ENCODE measurements at regions not wholly inside any gene's neighbourhood (a gene's known extent, or its start where the extent isn't known, plus 50 kb on each side); places are given as distances from the start of the nearest gene placed in this dataset.
"Not testable (repeated sequence)": the region's sequence is repeated elsewhere in the genome, so short reads cannot be mapped to it uniquely, and the experiment has no call there.

GRCh38 chr9:75200892-75201470, 112.7 kb downstream of the OSTF1 start:
- Histone ChIP-seq H2AFZ (ENCODE audit: insufficient read depth, low read depth, low read length, poor library complexity, severe bottlenecking) (no peak overlapping the region), H4K20me1 (ENCODE audit: control insufficient read depth, insufficient read depth, low read length, poor library complexity, severe bottlenecking) (no peaks in the 10 kb centered on the region), H3K36me3 (replicated peaks in 1 of 2; ENCODE audit: control extremely low read depth in 1 of 2, control insufficient read depth in 1 of 2, extremely low read depth in 1 of 2, insufficient read depth in 2 of 2, low read length in 1 of 2) (no peaks in the 10 kb centered on the region), H3K4me1 (ENCODE audit: control insufficient read depth in 2 of 2, insufficient read depth in 2 of 2, low read length in 2 of 2) (no peaks in the 10 kb centered on the region), H3K79me2 (ENCODE audit: control insufficient read depth, insufficient read depth, low read length) (no peaks in the 10 kb centered on the region), H3K27ac (ENCODE audit: low read length in 2 of 2) (no peak overlapping the region), H3K4me3 (ENCODE audit: control extremely low read depth in 1 of 5, extremely low read depth in 1 of 5, insufficient read depth in 1 of 5, low read depth in 2 of 5, low read length in 4 of 5) (no peak overlapping the region), H3K9ac (ENCODE audit: low read length) (no peak overlapping the region), H3K27me3 (replicated peaks in 1 of 4; ENCODE audit: control extremely low read depth in 1 of 4, control insufficient read depth in 3 of 4, insufficient read depth in 4 of 4, low read length in 3 of 4) (no peaks in the 10 kb centered on the region), H3K9me3 (ENCODE audit: control extremely low read depth in 1 of 3, control insufficient read depth in 2 of 3, insufficient read depth in 1 of 3, low read length in 2 of 3) (no peaks in the 10 kb centered on the region), H3K4me2 (replicated peaks; ENCODE audit: low read depth, low read length, poor library complexity, severe bottlenecking) (no peak overlapping the region)
- TF ChIP-seq EZH2 (IDR thresholded peaks at IDR 0.05; ENCODE audit: borderline replicate concordance, insufficient read depth, low read depth, low read length, poor library complexity, severe bottlenecking): no peak
- TF ChIP-seq, protein P1, sequence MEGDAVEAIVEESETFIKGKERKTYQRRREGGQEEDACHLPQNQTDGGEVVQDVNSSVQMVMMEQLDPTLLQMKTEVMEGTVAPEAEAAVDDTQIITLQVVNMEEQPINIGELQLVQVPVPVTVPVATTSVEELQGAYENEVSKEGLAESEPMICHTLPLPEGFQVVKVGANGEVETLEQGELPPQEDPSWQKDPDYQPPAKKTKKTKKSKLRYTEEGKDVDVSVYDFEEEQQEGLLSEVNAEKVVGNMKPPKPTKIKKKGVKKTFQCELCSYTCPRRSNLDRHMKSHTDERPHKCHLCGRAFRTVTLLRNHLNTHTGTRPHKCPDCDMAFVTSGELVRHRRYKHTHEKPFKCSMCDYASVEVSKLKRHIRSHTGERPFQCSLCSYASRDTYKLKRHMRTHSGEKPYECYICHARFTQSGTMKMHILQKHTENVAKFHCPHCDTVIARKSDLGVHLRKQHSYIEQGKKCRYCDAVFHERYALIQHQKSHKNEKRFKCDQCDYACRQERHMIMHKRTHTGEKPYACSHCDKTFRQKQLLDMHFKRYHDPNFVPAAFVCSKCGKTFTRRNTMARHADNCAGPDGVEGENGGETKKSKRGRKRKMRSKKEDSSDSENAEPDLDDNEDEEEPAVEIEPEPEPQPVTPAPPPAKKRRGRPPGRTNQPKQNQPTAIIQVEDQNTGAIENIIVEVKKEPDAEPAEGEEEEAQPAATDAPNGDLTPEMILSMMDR (IDR thresholded peaks at IDR 0.05): peak; percentile 84
- H3K4me3 Mint-ChIP-seq: no peak overlapping the region
- no peaks in the 10 kb centered on the region for H3K9me3 Mint-ChIP-seq (ENCODE audit: insufficient read depth)
- no peaks in the 10 kb centered on the region for H3K4me1 Mint-ChIP-seq
- ChIA-PET POLR2A (no interaction called here), CTCF (interaction anchor here (0.9 to 2.1 kb wide), 9 partner anchors 9 to 1950 kb away, joined by 3 to 6 read pairs (median 4); no protein-coding TSS in a partner anchor)
- H3K27ac Mint-ChIP-seq: no peak overlapping the region
- peak; percentile 28 for DNase-seq
- no peaks in the 10 kb centered on the region for H3K27me3 Mint-ChIP-seq
- ATAC-seq (ENCODE audit: low read depth): no peak
- intact Hi-C loops (cut with micrococcal nuclease): no loop called here
- no CpG with 5 or more reads among the region's 1 CpG for WGBS (ENCODE audit: insufficient coverage)

DNA sequence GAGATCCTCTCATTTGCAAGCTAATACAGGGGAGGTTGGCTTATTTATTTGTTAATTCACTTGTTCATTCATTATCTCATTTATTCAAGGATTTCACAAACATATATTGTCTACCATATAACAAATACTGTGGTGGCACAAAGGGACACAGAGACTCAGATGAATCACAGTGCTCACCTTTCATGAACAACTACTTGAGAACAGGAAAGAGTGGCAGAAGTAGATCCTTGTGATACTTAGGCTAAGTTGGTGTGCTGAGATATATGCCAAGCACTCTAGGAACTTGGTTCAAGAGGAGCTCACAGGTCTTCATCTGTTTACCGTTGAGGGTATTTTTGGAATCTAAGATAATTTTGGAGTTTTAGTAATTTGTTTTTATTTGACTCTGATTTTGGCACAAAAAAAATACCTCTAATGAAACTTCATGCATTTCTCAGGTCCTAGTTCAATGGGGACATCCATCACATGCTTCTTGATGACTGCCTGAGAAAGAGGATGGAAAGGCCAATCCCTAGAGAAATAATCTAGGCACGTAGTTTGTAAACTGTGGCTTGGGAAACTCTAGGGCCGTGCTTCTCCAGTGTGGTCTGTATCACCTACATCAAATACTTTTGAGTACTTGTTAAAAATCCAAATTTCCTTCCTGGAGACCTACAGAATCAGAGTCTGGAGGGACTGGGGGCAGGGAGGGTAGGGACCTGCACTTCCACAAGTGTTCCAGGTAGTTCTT, 113.3 kb downstream of the OSTF1 start:
- no peak overlapping the region for H3K4me2 ChIP-seq (replicated peaks; ENCODE audit: low read depth, low read length, poor library complexity, severe bottlenecking)
- no peaks in the 10 kb centered on the region for H3K9me3 Mint-ChIP-seq (ENCODE audit: insufficient read depth)
- no peak for DNase-seq
- no peak overlapping the region for H3K27ac ChIP-seq (ENCODE audit: low read length in 2 of 2)
- no peaks in the 10 kb centered on the region for H3K4me1 Mint-ChIP-seq
- no peak overlapping the region for H3K4me3 Mint-ChIP-seq
- no peak overlapping the region for H3K27ac Mint-ChIP-seq
- H3K9me3 ChIP-seq (ENCODE audit: control extremely low read depth in 1 of 3, control insufficient read depth in 2 of 3, insufficient read depth in 1 of 3, low read length in 2 of 3): no peaks in the 10 kb centered on the region
- 50% methylated on average over 1 of the region's 3 CpGs for WGBS (ENCODE audit: insufficient coverage)
- no peaks in the 10 kb centered on the region for H3K27me3 Mint-ChIP-seq
- TF ChIP-seq EZH2 (IDR thresholded peaks at IDR 0.05; ENCODE audit: borderline replicate concordance, insufficient read depth, low read depth, low read length, poor library complexity, severe bottlenecking): no peak
- H3K4me3 ChIP-seq (ENCODE audit: control extremely low read depth in 1 of 5, extremely low read depth in 1 of 5, insufficient read depth in 1 of 5, low read depth in 2 of 5, low read length in 4 of 5): no peak overlapping the region
- no peaks in the 10 kb centered on the region for H3K79me2 ChIP-seq (ENCODE audit: control insufficient read depth, insufficient read depth, low read length)
- H3K9ac ChIP-seq (ENCODE audit: low read length): no peak overlapping the region
- no peaks in the 10 kb centered on the region for H3K36me3 ChIP-seq (replicated peaks in 1 of 2; ENCODE audit: control extremely low read depth in 1 of 2, control insufficient read depth in 1 of 2, extremely low read depth in 1 of 2, insufficient read depth in 2 of 2, low read length in 1 of 2)
- H3K4me1 ChIP-seq (ENCODE audit: control insufficient read depth in 2 of 2, insufficient read depth in 2 of 2, low read length in 2 of 2): no peaks in the 10 kb centered on the region
- ChIA-PET POLR2A (no interaction called here), CTCF (interaction anchor here (0.9 to 2.1 kb wide), 9 partner anchors 8 to 1949 kb away, joined by 3 to 6 read pairs (median 4); no protein-coding TSS in a partner anchor)
- ATAC-seq (ENCODE audit: low read depth): no peak
- intact Hi-C loops (cut with micrococcal nuclease): no loop called here
- H4K20me1 ChIP-seq (ENCODE audit: control insufficient read depth, insufficient read depth, low read length, poor library complexity, severe bottlenecking): no peaks in the 10 kb centered on the region
- no peak overlapping the region for H2AFZ ChIP-seq (ENCODE audit: insufficient read depth, low read depth, low read length, poor library complexity, severe bottlenecking)
- no peaks in the 10 kb centered on the region for H3K27me3 ChIP-seq (replicated peaks in 1 of 4; ENCODE audit: control extremely low read depth in 1 of 4, control insufficient read depth in 3 of 4, insufficient read depth in 4 of 4, low read length in 3 of 4)

- H3K4me3 Mint-ChIP-seq; CTCF ChIA-PET; POLR2A ChIA-PET; H3K4me1 ChIP-seq (ENCODE audit: control insufficient read depth in 2 of 2, insufficient read depth in 2 of 2, low read length in 2 of 2); H3K9ac ChIP-seq (ENCODE audit: low read length); H3K4me1 Mint-ChIP-seq; intact Hi-C loops (cut with micrococcal nuclease); H3K9me3 ChIP-seq (ENCODE audit: control extremely low read depth in 1 of 3, control insufficient read depth in 2 of 3, insufficient read depth in 1 of 3, low read length in 2 of 3); H3K27ac Mint-ChIP-seq; H3K4me2 ChIP-seq (replicated peaks; ENCODE audit: low read depth, low read length, poor library complexity, severe bottlenecking); H3K36me3 ChIP-seq (replicated peaks in 1 of 2; ENCODE audit: control extremely low read depth in 1 of 2, control insufficient read depth in 1 of 2, extremely low read depth in 1 of 2, insufficient read depth in 2 of 2, low read length in 1 of 2); H2AFZ ChIP-seq (ENCODE audit: insufficient read depth, low read depth, low read length, poor library complexity, severe bottlenecking); H4K20me1 ChIP-seq (ENCODE audit: control insufficient read depth, insufficient read depth, low read length, poor library complexity, severe bottlenecking); ATAC-seq (ENCODE audit: low read depth); H3K27me3 Mint-ChIP-seq; H3K4me3 ChIP-seq (ENCODE audit: control extremely low read depth in 1 of 5, extremely low read depth in 1 of 5, insufficient read depth in 1 of 5, low read depth in 2 of 5, low read length in 4 of 5); H3K27me3 ChIP-seq (replicated peaks in 1 of 4; ENCODE audit: control extremely low read depth in 1 of 4, control insufficient read depth in 3 of 4, insufficient read depth in 4 of 4, low read length in 3 of 4); DNase-seq; H3K9me3 Mint-ChIP-seq (ENCODE audit: insufficient read depth); H3K27ac ChIP-seq (ENCODE audit: low read length in 2 of 2); H3K79me2 ChIP-seq (ENCODE audit: control insufficient read depth, insufficient read depth, low read length): not testable (repeated sequence)
- WGBS (ENCODE audit: insufficient coverage): 100% methylated on average over 3 of the region's 12 CpGs
Measured at GRCh38 chr9:75207997-75208396, 119.7 kb downstream of the OSTF1 start.

All from B cell (primary cell).